K562 (cell line): ENCODE measurements at regions not wholly inside any gene's neighbourhood (a gene's known extent, or its start where the extent isn't known, plus 50 kb on each side); places are given as distances from the start of the nearest gene placed in this dataset.

Experiments
- ATAC-seq: fragments of 200-7000 bp; cut with Tn5 transposase; 3 replicates; pipeline ENCODE4 v1.9.1; 2020; ENCODE audit warnings: moderate library complexity
- BruUV-seq: library from RNA; stranded (reverse); fragments of 400-500 nt; replicated peaks from 2 replicates; lab custom pipeline; 2021; lab: Mats Ljungman, UMichigan
- CTCF ChIA-PET: fragments of 300-600 bp; formaldehyde crosslinking; extraction: SDS; loops from one replicate; lab custom pipeline; 2021; ENCODE audit warnings: low intra/inter-chr PET ratio; lab: Yijun Ruan, JAX
- POLR2A ChIA-PET: fragments of 300-600, 350-650 bp; sonication (Branson Sonifier 250); formaldehyde crosslinking; extraction: SDS; loops from one replicate; lab custom pipeline; 2021; ENCODE audit warnings: antibody characterized with exemption, inconsistent platforms; lab: Yijun Ruan, JAX
- DNase-seq, 4 experiments: peaks; one replicate each; pipeline versions ENCODE4 v3.0.0 to v3.0.0-alpha.2; 2011 to 2018; ENCODE audit warnings: low spot score in 3 of 4, mixed read lengths in 3 of 4; ENCODE audit errors: extremely low read depth in 1 of 4
- FAIRE-seq: peaks from 2 replicates; lab custom pipeline; 2011; peaks lifted over from hg19 to GRCh38; lab: Jason Lieb, UNC
- H2AFZ ChIP-seq: 2 replicates; pipeline ENCODE4 v1.6.0; 2011; ENCODE audit warnings: low read depth, low read length, control low read depth, inconsistent platforms
- H3K27ac ChIP-seq: fragments of 200-600 bp; 3 replicates; pipeline ENCODE4 v1.8.0; 2011; ENCODE audit warnings: low read depth, mild to moderate bottlenecking, control low read depth, inconsistent platforms, low read length, moderate library complexity, mixed read lengths; ENCODE audit errors: extremely low read depth
- H3K27me3 ChIP-seq, 2 experiments: fragments of 300-600 bp in 1 of 2; 2 replicates in 1 of 2; 3 replicates in 1 of 2; pipeline versions ENCODE4 v1.6.0 to v1.8.0; 2011; ENCODE audit warnings: inconsistent platforms in 2 of 2, low read length in 2 of 2, mild to moderate bottlenecking in 1 of 2, mixed read lengths in 1 of 2, moderate library complexity in 1 of 2; ENCODE audit not compliant: control insufficient read depth in 2 of 2, insufficient read depth in 2 of 2
- H3K36me3 ChIP-seq: fragments of 300-600 bp; 3 replicates; pipeline ENCODE4 v1.8.0; 2011; ENCODE audit warnings: mild to moderate bottlenecking, low read length, inconsistent platforms; ENCODE audit not compliant: control insufficient read depth, insufficient read depth
- H3K4me1 ChIP-seq, 2 experiments: fragments of 200-600 bp in 1 of 2; replicated peaks in 1 of 2; 2 replicates in 1 of 2; 3 replicates in 1 of 2; pipeline versions ENCODE4 v1.5.1 to v1.8.0; 2011; ENCODE audit warnings: inconsistent platforms in 2 of 2, low read length in 2 of 2, mild to moderate bottlenecking in 1 of 2, mixed read lengths in 1 of 2, moderate library complexity in 1 of 2; ENCODE audit not compliant: control insufficient read depth in 2 of 2, insufficient read depth in 2 of 2
- H3K4me2 ChIP-seq: 2 replicates; pipeline ENCODE4 v1.6.1; 2011; ENCODE audit warnings: low read length, control low read depth, inconsistent platforms, mixed read lengths; ENCODE audit not compliant: insufficient read depth
- H3K4me3 ChIP-seq: fragments of 200-600 bp; sonication (generic), shearing (Covaris generic); 2 replicates; pipeline ENCODE4 v1.5.1; 2016; ENCODE audit warnings: control low read depth, inconsistent platforms
- H3K79me2 ChIP-seq: fragments of 200-600 bp; 3 replicates; pipeline ENCODE4 v1.8.0; 2011; ENCODE audit warnings: low read length, inconsistent platforms; ENCODE audit not compliant: control insufficient read depth, insufficient read depth
- H3K9ac ChIP-seq, 2 experiments: 2 replicates each; pipeline versions ENCODE4 v1.6.0 to v1.6.1; 2011; ENCODE audit warnings: low read depth in 2 of 2, low read length in 2 of 2, control low read depth in 1 of 2, inconsistent platforms in 1 of 2, mild to moderate bottlenecking in 1 of 2, mixed read lengths in 1 of 2; ENCODE audit not compliant: insufficient read depth in 1 of 2
- H3K9me1 ChIP-seq: one replicate; pipeline ENCODE4 v1.6.0; 2011; ENCODE audit warnings: inconsistent platforms, mild to moderate bottlenecking, low read length, moderate library complexity; ENCODE audit not compliant: control insufficient read depth, insufficient read depth
- H3K9me3 ChIP-seq: replicated peaks from 2 replicates; pipeline ENCODE4 v1.5.1; 2011; ENCODE audit warnings: low read depth, low read length, inconsistent platforms; ENCODE audit not compliant: control insufficient read depth, insufficient read depth
- H4K20me1 ChIP-seq: replicated peaks from 2 replicates; pipeline ENCODE4 v1.6.1; 2011; ENCODE audit warnings: low read length, inconsistent platforms, mixed read lengths; ENCODE audit not compliant: control insufficient read depth, insufficient read depth
- HES1 ChIP-seq: fragments of 450-650 bp; IDR thresholded peaks from 2 replicates; pipeline ENCODE4 v1.6.1; 2016; ENCODE audit warnings: low read depth, mild to moderate bottlenecking, moderate library complexity
- KLF13 ChIP-seq: fragments of 450-650 bp; IDR thresholded peaks from 2 replicates; pipeline ENCODE4 v1.6.1; 2016; ENCODE audit warnings: missing genetic modification characterization, low read depth, mild to moderate bottlenecking, missing compliant biosample characterization, moderate library complexity, borderline replicate concordance
- MTA1 ChIP-seq: fragments of 450-650 bp; IDR thresholded peaks from 2 replicates; pipeline ENCODE4 v1.6.1; 2017; ENCODE audit warnings: borderline replicate concordance
- NR3C1 ChIP-seq: sonication (generic); formaldehyde crosslinking; IDR thresholded peaks from 2 replicates; pipeline ENCODE4 v1.8.1; 2022; ENCODE audit warnings: missing genetic modification reagents
- SRSF3 ChIP-seq: fragments of 200-400 bp; formaldehyde crosslinking; IDR thresholded peaks from 2 replicates; pipeline ENCODE4 v1.6.1; 2016; ENCODE audit warnings: mild to moderate bottlenecking, low read length, moderate library complexity; ENCODE audit not compliant: insufficient read depth
- ZFP91 ChIP-seq: sonication (generic); formaldehyde crosslinking; IDR thresholded peaks from 2 replicates; pipeline ENCODE4 v1.8.0; 2022; ENCODE audit warnings: mild to moderate bottlenecking, missing genetic modification reagents
- ZNF717 ChIP-seq: fragments of 250-450 bp; sonication (Bioruptor Pico); IDR thresholded peaks from 2 replicates; pipeline ENCODE4 v1.5.0; 2021
- WGBS: fragments of 100-300 bp; shearing (Covaris generic); methylation state at CpG from one replicate; pipeline ENCODE4 v1.1.6; 2016; ENCODE audit warnings: low coverage, mixed read lengths; ENCODE audit not compliant: insufficient coverage; ENCODE audit errors: missing lambda C conversion rate; 5-methylcytosine and 5-hydroxymethylcytosine counted together
- in situ Hi-C: fragments of 300-500 bp; cut with MboI; formaldehyde crosslinking; loops from 4 replicates; pipeline ENCODE4 v1.15.0; 2018; ENCODE audit warnings: inconsistent platforms, mixed read lengths
- intact Hi-C: fragments of 100-400 bp; cut with micrococcal nuclease; formaldehyde crosslinking; loops from 2 replicates; pipeline ENCODE4 v1.14.2; 2022
- TF ChIP-seq, protein P1 (sequence below), 2 experiments: fragments of 250-450 bp in 1 of 2; fragments of 450-650 bp in 1 of 2; sonication (Bioruptor Pico) in 1 of 2; IDR thresholded peaks; 2 replicates each; pipeline versions ENCODE4 v1.6.1 to v1.8.0; 2016 to 2021; ENCODE audit warnings: mild to moderate bottlenecking in 2 of 2, moderate library complexity in 2 of 2, missing compliant biosample characterization in 1 of 2, missing genetic modification characterization in 1 of 2

GRCh38 chr14:41374092-41374491 lies 232.6 kb upstream of the LRFN5 start:
- Histone ChIP-seq H3K9me3 (no peaks in the 10 kb centered on the region), H3K9me1 (no peaks in the 10 kb centered on the region), H3K9ac (no peak overlapping the region), H4K20me1 (no peaks in the 10 kb centered on the region), H3K4me1 (no peaks in the 10 kb centered on the region), H3K27ac (no peak overlapping the region), H2AFZ (no peak overlapping the region), H3K4me2 (no peak overlapping the region), H3K4me3 (no peak overlapping the region), H3K79me2 (no peaks in the 10 kb centered on the region), H3K27me3 (no peaks in the 10 kb centered on the region), H3K36me3 (no peaks in the 10 kb centered on the region)
- intact Hi-C loops (no loop called here), in situ Hi-C loops (no loop called here)
- TF ChIP-seq, protein P1, sequence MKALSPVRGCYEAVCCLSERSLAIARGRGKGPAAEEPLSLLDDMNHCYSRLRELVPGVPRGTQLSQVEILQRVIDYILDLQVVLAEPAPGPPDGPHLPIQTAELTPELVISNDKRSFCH (CRISPR knock-in tag; IDR thresholded peaks at IDR 0.05) = no peak
- TF ChIP-seq, protein P1 (tag; IDR thresholded peaks at IDR 0.05) = no peak
- TF ChIP-seq SRSF3 (no peak), NR3C1 (no peak), ZNF717 (CRISPR knock-in tag) (no peak), HES1 (no peak), MTA1 (no peak), KLF13 (tag) (no peak), ZFP91 (no peak)
- ATAC-seq = no peak
- 0% methylated on average over 2 of the region's 4 CpGs for WGBS
- BruUV-seq = no TSS peak
- ChIA-PET CTCF (no interaction called here), POLR2A (no interaction called here)
- DNase-seq = no peak
- no peak for FAIRE-seq
